HPDE6-E6E7 (cell line): ENCODE measurements at regions not wholly inside any gene's neighbourhood (a gene's known extent, or its start where the extent isn't known, plus 50 kb on each side); places are given as distances from the start of the nearest gene placed in this dataset.

Experiments used
- DNase-seq: peaks from one replicate; pipeline ENCODE4 v3.0.0; 2011; ENCODE audit warnings: missing footprints; ENCODE audit errors: extremely low spot score

GRCh38 chr15:47212222-47213010 is 504.9 kb upstream of the SEMA6D start:
- DNase-seq, result no peak

GRCh38 chr15:47213883-47214282 is 503.4 kb upstream of the SEMA6D start:
- DNase-seq, result no peak

- no peak for DNase-seq
These were observed 499.0 kb upstream of the SEMA6D start for GRCh38 chr15:47218295-47218694.

- DNase-seq, result no peak
These were observed 472.9 kb upstream of the SEMA6D start for GRCh38 chr15:47244361-47244760.

- no peak for DNase-seq
These were observed 471.0 kb upstream of the SEMA6D start for GRCh38 chr15:47246317-47246716.

GRCh38 chr15:47258521-47258920 is 458.8 kb upstream of the SEMA6D start:
- DNase-seq, result no peak

- DNase-seq, result no peak
These were observed 451.6 kb upstream of the SEMA6D start for GRCh38 chr15:47265686-47266085.

GRCh38 chr15:47266566-47266965 is 450.7 kb upstream of the SEMA6D start:
- no peak for DNase-seq

- DNase-seq, result no peak
These were observed 443.4 kb upstream of the SEMA6D start for GRCh38 chr15:47273864-47274263.

GRCh38 chr15:47283246-47283645 is 434.1 kb upstream of the SEMA6D start:
- DNase-seq, result no peak

- no peak for DNase-seq
These were observed 428.5 kb upstream of the SEMA6D start for GRCh38 chr15:47288794-47289193.

GRCh38 chr15:47289656-47290055 is 427.6 kb upstream of the SEMA6D start:
- no peak for DNase-seq

GRCh38 chr15:47291767-47292166 is 425.5 kb upstream of the SEMA6D start:
- no peak for DNase-seq

GRCh38 chr15:47292638-47293190 is 424.6 kb upstream of the SEMA6D start:
- no peak for DNase-seq

- DNase-seq, result no peak
These were observed 423.7 kb upstream of the SEMA6D start for GRCh38 chr15:47293466-47294162.

- DNase-seq, result no peak
These were observed 422.5 kb upstream of the SEMA6D start for GRCh38 chr15:47294765-47295259.

- DNase-seq, result no peak
These were observed 420.4 kb upstream of the SEMA6D start for GRCh38 chr15:47296881-47297280.

- no peak for DNase-seq
These were observed 417.4 kb upstream of the SEMA6D start for GRCh38 chr15:47299846-47300434.

- no peak for DNase-seq
These were observed 416.7 kb upstream of the SEMA6D start for GRCh38 chr15:47300596-47300995.

GRCh38 chr15:47301481-47301880 is 415.8 kb upstream of the SEMA6D start:
- DNase-seq, result no peak

- no peak for DNase-seq
These were observed 412.6 kb upstream of the SEMA6D start for GRCh38 chr15:47304656-47305055.

- no peak for DNase-seq
These were observed 405.1 kb upstream of the SEMA6D start for GRCh38 chr15:47312161-47312560.
